IPS DF 6.9 (cell line): ENCODE measurements at regions not wholly inside any gene's neighbourhood (a gene's known extent, or its start where the extent isn't known, plus 50 kb on each side); places are given as distances from the start of the nearest gene placed in this dataset.

Source experiments
- DNase-seq: peaks from one replicate; pipeline ENCODE4 v3.0.0-alpha.2; 2013; ENCODE audit warnings: low read depth, low spot score
- H3K27ac ChIP-seq: one replicate; pipeline ENCODE4 v1.5.1; 2013; ENCODE audit warnings: low read length, control low read depth
- H3K27me3 ChIP-seq: 2 replicates; pipeline ENCODE4 v1.6.1; 2013; ENCODE audit warnings: mild to moderate bottlenecking, low read length; ENCODE audit not compliant: control insufficient read depth, insufficient read depth
- H3K36me3 ChIP-seq: 2 replicates; pipeline ENCODE4 v1.6.1; 2013; ENCODE audit warnings: low read length; ENCODE audit not compliant: control insufficient read depth, insufficient read depth
- H3K4me1 ChIP-seq: 2 replicates; pipeline ENCODE4 v1.6.1; 2013; ENCODE audit warnings: low read length; ENCODE audit not compliant: control insufficient read depth, insufficient read depth
- H3K4me3 ChIP-seq: 2 replicates; pipeline ENCODE4 v1.5.1; 2013; ENCODE audit warnings: mild to moderate bottlenecking, low read length
- H3K9me3 ChIP-seq: 2 replicates; pipeline ENCODE4 v1.6.1; 2013; ENCODE audit warnings: low read length, inconsistent platforms; ENCODE audit not compliant: control insufficient read depth, insufficient read depth
- WGBS: extraction: QIAGEN DNeasy Blood & Tissue Kit; methylation state at CpG from one replicate; pipeline ENCODE4 v1.1.7; 2013; ENCODE audit warnings: mixed read lengths, missing lambda C conversion rate; ENCODE audit not compliant: insufficient read length, insufficient coverage; 5-methylcytosine and 5-hydroxymethylcytosine counted together

- Histone ChIP-seq H3K27ac (no peak overlapping the region), H3K36me3 (no peaks in the 10 kb centered on the region), H3K4me1 (no peaks in the 10 kb centered on the region), H3K27me3 (no peaks in the 10 kb centered on the region), H3K4me3 (no peak overlapping the region), H3K9me3 (no peaks in the 10 kb centered on the region)
- DNase-seq, result no peak
- WGBS, result no CpG with 5 or more reads among the region's 5 CpGs
Observed at GRCh38 chr10:43985941-43986340, 337.3 kb upstream of the ZNF32 start.

GRCh38 chr10:43983856-43984271, 335.2 kb upstream of the ZNF32 start:
- no peaks in the 10 kb centered on the region for H3K27me3 ChIP-seq
- no peak overlapping the region for H3K27ac ChIP-seq
- WGBS, result no CpG with 5 or more reads among the region's 1 CpG
- H3K36me3 ChIP-seq, result no peaks in the 10 kb centered on the region
- no peaks in the 10 kb centered on the region for H3K4me1 ChIP-seq
- no peak overlapping the region for H3K4me3 ChIP-seq
- no peaks in the 10 kb centered on the region for H3K9me3 ChIP-seq
- no peak for DNase-seq

- Histone ChIP-seq H3K36me3 (no peaks in the 10 kb centered on the region), H3K27me3 (no peaks in the 10 kb centered on the region), H3K4me3 (no peak overlapping the region), H3K4me1 (no peaks in the 10 kb centered on the region), H3K27ac (no peak overlapping the region), H3K9me3 (no peaks in the 10 kb centered on the region)
- WGBS, result no CpG with 5 or more reads among the region's 6 CpGs
- no peak for DNase-seq
Observed at GRCh38 chr10:43983405-43983804, 334.7 kb upstream of the ZNF32 start.

- Histone ChIP-seq H3K27ac (no peak overlapping the region), H3K9me3 (no peaks in the 10 kb centered on the region), H3K36me3 (no peaks in the 10 kb centered on the region), H3K4me3 (no peak overlapping the region), H3K27me3 (no peaks in the 10 kb centered on the region), H3K4me1 (no peaks in the 10 kb centered on the region)
- no CpG with 5 or more reads among the region's 3 CpGs for WGBS
- DNase-seq, result no peak
Observed at GRCh38 chr10:43982250-43982649, 333.6 kb upstream of the ZNF32 start.

- Histone ChIP-seq H3K36me3 (no peaks in the 10 kb centered on the region), H3K9me3 (no peaks in the 10 kb centered on the region), H3K27ac (no peak overlapping the region), H3K27me3 (no peaks in the 10 kb centered on the region), H3K4me3 (no peak overlapping the region), H3K4me1 (no peaks in the 10 kb centered on the region)
- no peak for DNase-seq
- no CpG with 5 or more reads among the region's 2 CpGs for WGBS
Observed at GRCh38 chr10:43981696-43982095, 333.0 kb upstream of the ZNF32 start.

- Histone ChIP-seq H3K27me3 (no peaks in the 10 kb centered on the region), H3K9me3 (no peaks in the 10 kb centered on the region), H3K36me3 (no peaks in the 10 kb centered on the region), H3K4me1 (no peaks in the 10 kb centered on the region), H3K27ac (no peak overlapping the region), H3K4me3 (no peak overlapping the region)
- DNase-seq, result no peak
- no CpG with 5 or more reads among the region's 1 CpG for WGBS
Observed at GRCh38 chr10:43981232-43981631, 332.6 kb upstream of the ZNF32 start.

- H3K27me3 ChIP-seq, result no peaks in the 10 kb centered on the region
- H3K4me3 ChIP-seq, result no peak overlapping the region
- H3K27ac ChIP-seq, result no peak overlapping the region
- no peak for DNase-seq
- H3K4me1 ChIP-seq, result no peaks in the 10 kb centered on the region
- H3K9me3 ChIP-seq, result no peaks in the 10 kb centered on the region
- WGBS, result no CpG with 5 or more reads among the region's 7 CpGs
- no peaks in the 10 kb centered on the region for H3K36me3 ChIP-seq
Observed at GRCh38 chr10:43980715-43981114, 332.0 kb upstream of the ZNF32 start.

- no peak overlapping the region for H3K4me3 ChIP-seq
- no peaks in the 10 kb centered on the region for H3K9me3 ChIP-seq
- no peaks in the 10 kb centered on the region for H3K4me1 ChIP-seq
- H3K27me3 ChIP-seq, result no peaks in the 10 kb centered on the region
- no peak for DNase-seq
- whole genome bisulfite sequencing, result no CpG with 5 or more reads among the region's 8 CpGs
- no peaks in the 10 kb centered on the region for H3K36me3 ChIP-seq
- no peak overlapping the region for H3K27ac ChIP-seq
Observed at GRCh38 chr10:43980313-43980712, 331.6 kb upstream of the ZNF32 start.

GRCh38 chr10:43979551-43979950, 330.9 kb upstream of the ZNF32 start:
- Histone ChIP-seq H3K9me3 (no peaks in the 10 kb centered on the region), H3K27me3 (no peaks in the 10 kb centered on the region), H3K4me1 (no peaks in the 10 kb centered on the region), H3K4me3 (no peak overlapping the region), H3K27ac (no peak overlapping the region), H3K36me3 (no peaks in the 10 kb centered on the region)
- WGBS, result no CpG with 5 or more reads among the region's 3 CpGs
- no peak for DNase-seq

GRCh38 chr10:43978936-43979335, 330.3 kb upstream of the ZNF32 start:
- H3K4me1 ChIP-seq, result no peaks in the 10 kb centered on the region
- H3K27ac ChIP-seq, result no peak overlapping the region
- no peaks in the 10 kb centered on the region for H3K9me3 ChIP-seq
- WGBS, result no CpG with 5 or more reads among the region's 9 CpGs
- H3K36me3 ChIP-seq, result no peaks in the 10 kb centered on the region
- DNase-seq, result no peak
- no peak overlapping the region for H3K4me3 ChIP-seq
- no peaks in the 10 kb centered on the region for H3K27me3 ChIP-seq

- no peak for DNase-seq
- no peak overlapping the region for H3K27ac ChIP-seq
Observed at GRCh38 chr10:43978091-43978490, 329.4 kb upstream of the ZNF32 start.

More at GRCh38 chr10:43978091-43978490, 329.4 kb upstream of the ZNF32 start:
- Histone ChIP-seq H3K9me3 (no peaks in the 10 kb centered on the region), H3K27me3 (no peaks in the 10 kb centered on the region), H3K36me3 (no peaks in the 10 kb centered on the region), H3K4me3 (no peak overlapping the region), H3K4me1 (no peaks in the 10 kb centered on the region)
- WGBS, result no CpG with 5 or more reads among the region's 5 CpGs
